C4-2B (cell line): ENCODE measurements at regions not wholly inside any gene's neighbourhood (a gene's known extent, or its start where the extent isn't known, plus 50 kb on each side); places are given as distances from the start of the nearest gene placed in this dataset.

Experiments
- ZFX ChIP-seq: fragments of 450-650 bp; IDR thresholded peaks from 2 replicates; pipeline ENCODE4 v1.6.1; 2017
- TF ChIP-seq, protein P1 (sequence below): fragments of 450-650 bp; conservative IDR thresholded peaks from 2 replicates; pipeline ENCODE4 v1.5.1; 2017; ENCODE audit warnings: mild to moderate bottlenecking

DNA sequence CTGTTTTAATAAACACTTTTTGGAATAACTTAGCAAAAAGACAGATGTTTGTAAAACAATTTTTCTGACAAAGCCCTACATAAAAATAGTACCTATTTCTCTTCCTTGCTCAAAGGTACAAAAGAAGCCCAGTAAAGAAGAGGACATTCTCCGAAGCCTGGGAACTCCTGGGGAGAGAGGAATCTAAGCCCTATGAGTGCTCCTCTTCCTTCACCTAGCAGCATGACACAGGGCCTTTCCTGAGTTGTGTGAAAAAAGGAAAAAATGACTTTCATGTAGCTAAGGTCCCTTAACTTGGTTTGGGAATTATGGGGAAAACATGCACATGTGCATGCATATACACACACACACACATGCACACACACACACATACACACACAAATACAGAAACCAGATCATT, 586.9 kb downstream of the TMA16 start:
- TF ChIP-seq, protein P1, sequence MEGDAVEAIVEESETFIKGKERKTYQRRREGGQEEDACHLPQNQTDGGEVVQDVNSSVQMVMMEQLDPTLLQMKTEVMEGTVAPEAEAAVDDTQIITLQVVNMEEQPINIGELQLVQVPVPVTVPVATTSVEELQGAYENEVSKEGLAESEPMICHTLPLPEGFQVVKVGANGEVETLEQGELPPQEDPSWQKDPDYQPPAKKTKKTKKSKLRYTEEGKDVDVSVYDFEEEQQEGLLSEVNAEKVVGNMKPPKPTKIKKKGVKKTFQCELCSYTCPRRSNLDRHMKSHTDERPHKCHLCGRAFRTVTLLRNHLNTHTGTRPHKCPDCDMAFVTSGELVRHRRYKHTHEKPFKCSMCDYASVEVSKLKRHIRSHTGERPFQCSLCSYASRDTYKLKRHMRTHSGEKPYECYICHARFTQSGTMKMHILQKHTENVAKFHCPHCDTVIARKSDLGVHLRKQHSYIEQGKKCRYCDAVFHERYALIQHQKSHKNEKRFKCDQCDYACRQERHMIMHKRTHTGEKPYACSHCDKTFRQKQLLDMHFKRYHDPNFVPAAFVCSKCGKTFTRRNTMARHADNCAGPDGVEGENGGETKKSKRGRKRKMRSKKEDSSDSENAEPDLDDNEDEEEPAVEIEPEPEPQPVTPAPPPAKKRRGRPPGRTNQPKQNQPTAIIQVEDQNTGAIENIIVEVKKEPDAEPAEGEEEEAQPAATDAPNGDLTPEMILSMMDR = no peak
- TF ChIP-seq ZFX = no peak
